Urothelium cell line (cell line): ENCODE measurements at regions not wholly inside any gene's neighbourhood (a gene's known extent, or its start where the extent isn't known, plus 50 kb on each side); places are given as distances from the start of the nearest gene placed in this dataset.

Source experiments
- DNase-seq: peaks from one replicate; pipeline ENCODE4 v3.0.0; 2011; ENCODE audit warnings: low spot score, mixed read lengths
- FAIRE-seq: peaks from 2 replicates; lab custom pipeline; 2011; peaks lifted over from hg19 to GRCh38; lab: Jason Lieb, UNC

DNA sequence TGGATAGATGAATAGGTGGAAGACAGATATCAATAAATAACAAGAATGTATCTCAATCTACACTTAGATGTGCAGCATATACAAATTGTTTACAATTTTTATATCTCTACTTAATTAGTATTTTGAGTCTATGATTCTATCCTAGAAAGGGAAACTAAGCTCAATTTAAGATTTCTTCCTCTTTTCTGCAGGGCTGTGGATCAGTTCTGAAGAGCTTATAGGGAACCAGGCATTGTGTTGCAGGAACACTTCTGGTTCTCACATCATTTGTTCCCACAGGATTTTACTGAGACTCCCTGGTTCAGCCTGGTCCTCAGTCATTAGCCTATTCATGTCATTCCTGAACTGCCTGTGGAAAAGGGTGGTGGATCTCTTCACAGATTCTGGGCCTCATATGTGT, 105.8 kb downstream of the TNFSF18 start:
- no peak for FAIRE-seq

DNA sequence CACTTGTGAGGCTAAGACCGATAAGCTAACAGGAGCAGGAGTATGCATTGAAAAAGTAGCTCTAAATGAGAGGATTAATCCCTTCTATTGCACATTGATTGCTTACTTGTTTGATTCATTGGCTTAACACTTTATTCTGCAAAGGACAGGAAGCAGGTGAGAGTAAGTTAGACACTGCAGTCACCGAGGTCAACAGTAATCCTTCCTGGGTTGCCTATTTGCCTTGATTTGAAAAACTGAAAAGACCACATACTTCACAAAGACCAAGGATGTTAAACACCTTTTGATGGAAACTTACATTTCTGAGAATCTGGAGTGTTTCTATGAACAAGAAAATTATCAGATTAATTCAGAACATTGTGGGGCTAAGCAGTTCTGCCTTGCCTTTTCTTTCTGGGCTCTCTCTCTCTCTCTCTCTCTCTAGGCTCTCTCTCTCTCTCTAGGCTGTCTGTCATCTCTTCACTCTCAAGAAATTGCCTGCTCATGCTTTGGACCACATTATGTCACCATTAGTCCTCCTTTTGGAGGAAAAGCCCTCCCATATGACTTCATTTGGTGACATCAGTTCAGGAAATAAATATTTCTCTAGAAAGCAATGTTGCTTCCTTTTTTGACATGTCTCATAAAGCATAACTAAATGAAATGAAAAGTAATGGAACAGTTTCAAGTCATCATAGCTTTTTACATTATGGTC, 103.8 kb downstream of the TNFSF18 start:
- DNase-seq (no peak), FAIRE-seq (no peak)

More for the DNA sequence above, 105.8 kb downstream of the TNFSF18 start:
- DNase-seq: no peak

DNA sequence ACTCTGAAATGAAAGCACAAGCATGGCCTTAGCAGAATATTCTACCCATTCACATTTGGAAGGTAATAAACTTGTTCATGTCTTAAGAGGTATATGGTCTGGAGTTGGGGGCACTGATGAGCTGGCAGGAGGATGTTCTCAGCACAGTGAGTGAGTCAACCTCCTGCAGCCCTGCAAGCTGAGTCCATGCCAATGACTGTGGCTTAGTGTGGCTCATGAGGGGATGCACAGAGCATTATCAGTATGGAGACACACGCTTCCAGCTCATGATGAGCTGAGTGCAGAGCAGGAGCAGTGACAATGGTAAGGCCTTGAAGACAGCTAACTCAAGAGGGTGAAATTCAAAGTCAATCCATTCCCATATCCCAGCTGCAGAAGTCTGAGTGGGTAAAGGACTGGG, 102.3 kb downstream of the TNFSF18 start:
- FAIRE-seq (peak; percentile 69), DNase-seq (peak; percentile 56)

DNA sequence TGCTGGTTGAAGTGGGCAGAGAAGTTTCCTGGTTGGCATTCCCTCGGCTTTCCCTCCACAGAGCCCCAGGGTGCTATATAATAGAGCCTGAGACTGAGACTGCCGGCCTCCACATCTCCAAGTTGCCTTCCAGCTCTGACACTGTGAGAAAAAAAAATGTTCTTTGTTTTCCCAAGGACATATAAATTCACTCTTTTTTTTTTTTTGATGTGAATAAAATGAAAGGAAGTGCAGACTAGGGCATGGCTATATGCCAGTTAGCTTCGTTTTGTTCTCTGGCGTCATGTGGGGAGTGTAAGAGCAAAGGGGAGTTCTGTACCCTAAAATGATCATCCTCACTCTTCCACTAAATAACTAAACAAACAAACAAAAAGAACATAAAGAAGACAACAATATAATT, 101.6 kb downstream of the TNFSF18 start:
- FAIRE-seq (no peak), DNase-seq (no peak)

DNA sequence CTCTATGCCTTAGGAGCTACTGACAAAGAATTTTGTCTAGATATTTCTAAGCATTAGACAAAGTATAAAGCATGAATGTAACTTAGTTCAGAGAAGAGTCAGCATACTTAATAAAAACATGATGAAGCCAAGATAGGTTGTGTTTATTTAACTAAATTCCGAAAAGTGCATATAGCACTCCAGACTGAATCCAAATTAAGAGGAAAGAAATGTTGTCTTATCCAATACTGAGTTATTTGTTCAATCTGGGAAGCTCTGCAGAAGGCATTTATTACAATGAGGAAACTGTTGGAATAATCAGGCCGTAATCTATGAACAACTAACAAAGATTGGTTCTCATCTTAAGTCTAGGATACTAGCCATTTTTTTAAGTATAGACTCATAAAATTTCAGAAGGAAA, 100.2 kb downstream of the TNFSF18 start:
- FAIRE-seq (no peak), DNase-seq (no peak)

DNA sequence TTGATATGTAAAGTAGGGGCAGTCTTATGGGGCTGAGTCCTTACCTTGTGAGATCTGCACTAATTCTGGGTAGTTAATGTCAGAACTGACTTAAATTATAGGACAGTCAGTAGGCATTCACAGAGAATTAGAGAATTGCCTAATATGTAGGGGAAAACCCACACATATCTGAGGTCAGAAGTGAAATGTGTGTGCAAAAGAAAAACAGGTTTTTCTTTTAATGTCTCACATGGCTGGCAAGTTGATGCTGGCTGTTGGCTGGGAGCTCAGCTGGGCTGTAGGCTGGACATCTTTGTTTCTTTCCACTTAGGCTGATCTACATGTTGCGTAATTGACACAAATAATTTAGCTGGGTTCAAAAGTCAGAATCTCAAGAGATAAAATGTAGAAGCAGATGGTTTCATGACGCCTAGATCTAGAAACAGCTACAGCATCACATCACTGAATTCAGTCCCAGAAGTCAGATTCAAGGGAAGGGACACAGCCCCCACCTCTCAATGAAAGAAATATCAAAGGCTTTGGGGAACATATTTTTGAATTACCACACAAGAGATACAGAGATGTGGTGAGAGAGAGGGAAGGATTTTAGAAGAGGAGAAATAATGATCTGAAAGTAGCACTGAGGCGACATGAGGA, 98.9 kb downstream of the TNFSF18 start:
- DNase-seq (no peak), FAIRE-seq (no peak)

DNA sequence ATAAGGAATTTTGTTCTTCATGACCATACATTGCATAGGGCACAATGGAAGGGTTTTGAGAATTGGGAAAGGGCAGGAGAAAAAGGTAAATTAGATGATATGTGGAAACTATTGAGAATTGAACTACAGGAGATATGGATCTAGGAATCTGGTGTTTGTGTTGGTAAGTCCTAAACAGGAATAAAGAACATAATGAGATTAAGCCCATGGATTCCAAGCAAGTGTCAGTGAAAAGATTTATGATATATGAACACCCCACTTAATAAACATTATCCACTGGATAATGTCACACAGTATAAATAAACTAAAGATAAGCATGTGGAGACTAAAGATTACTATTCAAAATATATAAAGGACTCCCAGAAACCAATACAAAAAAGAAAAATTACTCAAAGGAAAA, 98.2 kb downstream of the TNFSF18 start:
- FAIRE-seq (no peak), DNase-seq (no peak)

DNA sequence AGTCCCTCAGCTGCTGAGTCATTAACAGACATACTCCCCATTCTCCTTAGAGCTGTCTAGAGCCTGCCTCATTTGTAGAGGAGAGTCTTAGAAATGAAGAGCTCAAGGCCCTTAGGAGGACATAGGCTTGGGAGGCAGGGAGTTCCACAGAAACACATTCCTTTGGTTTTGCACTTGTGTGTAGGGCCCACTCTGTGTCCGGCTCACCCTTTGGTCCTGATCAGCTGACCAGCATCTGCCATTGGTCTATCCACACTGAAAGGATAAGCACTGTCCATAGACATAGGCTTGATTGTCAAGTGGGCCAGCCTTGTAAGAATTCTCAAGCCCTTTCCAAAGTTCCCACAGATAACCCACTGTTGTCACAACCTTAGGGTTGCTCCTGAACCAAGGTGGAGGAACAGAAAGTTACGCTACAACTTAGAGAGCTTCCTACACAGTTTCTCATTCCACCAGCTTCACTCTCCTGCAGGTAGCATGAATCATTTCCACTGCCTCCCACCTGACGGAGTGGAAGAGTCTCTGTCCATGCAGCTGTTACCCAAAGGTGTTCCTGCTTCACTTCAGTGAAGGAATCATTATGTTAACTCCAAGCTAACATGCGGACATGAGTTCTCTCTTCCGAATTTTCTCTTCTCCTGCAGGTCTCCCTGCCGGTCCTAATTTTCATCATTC, 96.1 kb downstream of the TNFSF18 start:
- DNase-seq (no peak), FAIRE-seq (no peak)

DNA sequence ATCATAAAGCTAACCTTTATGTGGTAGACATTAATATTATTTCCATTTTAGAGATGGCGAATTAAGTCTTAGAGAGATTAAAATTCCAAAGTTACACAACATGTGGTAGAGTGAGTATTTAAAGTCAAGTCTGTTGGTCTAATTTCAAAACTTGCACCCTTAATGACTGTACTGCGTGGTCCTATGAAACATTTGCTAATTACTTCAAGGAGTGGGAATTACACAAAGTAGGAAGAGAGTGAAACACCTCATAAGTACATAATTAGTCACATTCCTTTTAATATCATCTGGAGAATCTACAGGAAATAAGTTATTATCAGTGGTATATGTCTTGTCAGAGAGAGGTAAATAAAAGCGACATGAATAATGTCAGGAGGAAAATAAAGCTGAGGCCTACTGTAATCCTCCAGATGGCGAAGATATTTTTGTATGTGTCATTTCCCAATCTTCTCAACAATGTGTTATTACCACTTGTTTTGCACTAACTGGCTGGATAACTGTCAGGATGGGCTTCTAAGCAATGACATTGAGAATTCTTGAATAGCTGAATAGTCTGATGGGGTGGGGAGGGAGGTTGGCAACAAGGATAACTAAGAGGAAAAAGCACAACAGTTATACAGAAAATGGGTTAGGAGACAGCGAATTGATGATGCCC, 95.5 kb downstream of the TNFSF18 start:
- FAIRE-seq (no peak), DNase-seq (no peak)

DNA sequence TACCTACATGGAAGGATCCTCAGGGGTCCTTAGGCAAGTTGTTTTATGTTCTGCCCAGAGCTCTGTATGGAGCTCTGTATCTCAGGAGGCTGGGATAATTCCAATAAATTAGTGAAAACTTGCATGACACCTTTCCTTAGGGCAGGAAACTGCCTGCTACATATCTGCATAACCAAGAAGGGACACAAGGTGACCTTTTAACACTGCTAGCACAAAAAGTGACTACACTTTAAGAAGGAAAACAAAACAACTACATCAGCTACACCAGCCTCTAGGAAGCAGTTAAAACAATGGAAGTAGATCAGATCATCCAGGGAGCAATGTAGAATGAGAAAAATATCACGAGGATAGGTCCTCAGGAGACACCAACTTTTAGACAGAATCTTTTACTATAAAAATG, 93.9 kb downstream of the TNFSF18 start:
- DNase-seq (no peak), FAIRE-seq (no peak)

DNA sequence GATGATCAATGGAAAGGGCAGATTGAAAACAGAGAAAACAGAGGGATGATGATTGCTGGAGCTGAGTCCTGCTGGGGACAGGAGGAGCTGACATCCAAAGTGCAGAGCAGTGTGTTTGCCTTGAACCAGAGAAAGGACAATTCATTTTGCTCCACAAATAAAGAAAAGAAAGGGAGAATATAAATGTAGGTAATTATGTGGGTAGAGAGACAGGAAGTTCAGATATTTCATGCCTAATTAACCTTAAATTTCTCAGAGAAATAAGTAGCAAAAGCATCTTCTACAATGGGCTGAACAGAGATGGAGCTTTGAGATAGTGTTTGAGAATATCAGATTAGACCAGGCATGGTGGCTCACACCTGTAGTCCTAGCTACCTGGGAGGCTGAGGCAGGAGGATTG, 93.2 kb downstream of the TNFSF18 start:
- DNase-seq: no peak
- no peak for FAIRE-seq

DNA sequence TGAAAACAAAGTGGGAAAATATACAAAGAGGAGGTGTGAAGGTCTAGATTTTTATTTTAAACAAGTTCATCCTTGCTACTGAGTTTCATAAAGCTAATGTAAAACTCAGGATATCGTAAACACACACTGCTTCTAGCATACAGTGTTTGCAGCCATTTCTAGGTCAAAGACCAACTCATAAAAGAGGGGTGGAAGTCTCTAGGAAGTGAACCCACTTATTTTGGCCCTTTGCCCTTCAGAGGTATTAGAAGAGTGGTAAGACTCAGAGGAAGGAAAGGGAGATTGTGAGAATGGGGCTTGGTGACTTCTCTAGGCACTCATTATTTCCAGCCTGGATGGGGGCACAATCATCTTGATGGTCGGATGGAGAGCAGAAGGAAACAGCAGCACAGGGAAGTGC, 91.2 kb downstream of the TNFSF18 start:
- DNase-seq (no peak), FAIRE-seq (no peak)

DNA sequence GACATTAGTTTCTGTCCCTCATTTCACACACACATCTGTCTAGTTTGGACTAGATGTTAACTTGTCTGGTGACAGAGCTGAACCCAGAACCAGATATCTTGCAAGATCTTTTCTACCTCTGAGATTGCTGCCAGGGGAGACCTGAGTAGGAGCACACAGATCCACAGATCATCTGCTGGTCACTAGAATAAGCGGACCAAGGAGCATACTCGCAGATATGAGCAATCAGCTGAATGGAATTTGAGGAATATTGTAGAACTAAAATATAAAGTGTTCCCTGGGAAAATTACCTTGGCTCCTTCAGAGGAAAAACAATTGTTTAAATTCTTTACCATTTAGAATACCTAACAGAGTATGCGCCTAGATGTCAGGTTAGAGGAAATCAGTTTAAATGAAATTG, 90.7 kb downstream of the TNFSF18 start:
- no peak for DNase-seq
- FAIRE-seq: no peak

DNA sequence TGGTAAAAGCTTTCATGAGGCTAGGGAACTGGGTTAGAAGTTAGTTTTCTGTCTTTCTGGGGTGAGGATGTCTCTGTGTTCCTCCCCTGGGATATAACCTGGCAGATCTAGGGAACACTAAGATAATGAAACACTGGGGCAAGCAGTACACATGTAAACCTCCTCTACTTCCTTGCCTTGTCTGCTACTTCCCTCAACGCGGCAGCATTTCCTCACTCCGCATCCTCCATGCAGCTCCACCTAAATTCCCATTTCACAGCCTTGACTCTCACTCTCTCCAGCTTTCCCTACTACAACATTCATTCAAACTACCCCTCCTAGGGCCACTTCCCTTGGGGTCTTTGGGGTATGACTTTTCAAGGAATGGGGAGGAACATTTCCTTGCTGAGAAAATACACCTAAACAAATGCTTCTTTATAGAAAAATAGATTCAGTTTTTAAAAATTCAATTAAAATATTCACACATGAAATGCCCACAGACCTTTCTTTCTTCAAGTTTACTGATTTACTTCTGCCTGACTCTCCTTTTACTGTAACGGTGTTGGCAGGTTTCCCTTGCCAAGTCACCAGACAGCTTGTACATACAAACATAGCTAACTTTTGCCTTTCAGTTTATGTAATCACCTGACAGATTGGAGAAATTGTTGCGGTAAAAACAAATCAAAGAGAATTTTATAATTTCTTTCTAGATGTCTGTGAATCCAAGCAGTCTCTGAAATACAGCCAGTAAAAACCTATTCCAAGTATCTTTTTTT, 90.1 kb downstream of the TNFSF18 start:
- DNase-seq: no peak
- FAIRE-seq: no peak

DNA sequence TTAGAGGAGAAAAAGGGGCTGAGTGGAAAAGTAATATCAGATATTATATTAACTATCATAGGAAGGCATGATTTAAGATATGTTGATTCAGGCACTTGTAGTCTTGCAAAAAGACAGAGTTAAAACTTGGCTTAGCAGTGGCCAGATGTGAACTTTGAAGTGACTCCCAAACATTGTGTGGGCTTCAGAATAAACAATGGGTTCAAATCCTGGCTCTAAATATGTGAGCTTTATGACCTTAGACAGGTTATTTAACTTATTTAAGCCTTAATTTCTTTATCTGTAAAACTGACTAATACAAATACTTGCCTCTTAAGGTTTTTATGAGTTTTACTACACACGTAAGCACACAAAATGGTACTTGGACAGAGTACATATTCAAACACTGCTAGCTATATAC, 85.9 kb downstream of the TNFSF18 start:
- FAIRE-seq (no peak), DNase-seq (no peak)

DNA sequence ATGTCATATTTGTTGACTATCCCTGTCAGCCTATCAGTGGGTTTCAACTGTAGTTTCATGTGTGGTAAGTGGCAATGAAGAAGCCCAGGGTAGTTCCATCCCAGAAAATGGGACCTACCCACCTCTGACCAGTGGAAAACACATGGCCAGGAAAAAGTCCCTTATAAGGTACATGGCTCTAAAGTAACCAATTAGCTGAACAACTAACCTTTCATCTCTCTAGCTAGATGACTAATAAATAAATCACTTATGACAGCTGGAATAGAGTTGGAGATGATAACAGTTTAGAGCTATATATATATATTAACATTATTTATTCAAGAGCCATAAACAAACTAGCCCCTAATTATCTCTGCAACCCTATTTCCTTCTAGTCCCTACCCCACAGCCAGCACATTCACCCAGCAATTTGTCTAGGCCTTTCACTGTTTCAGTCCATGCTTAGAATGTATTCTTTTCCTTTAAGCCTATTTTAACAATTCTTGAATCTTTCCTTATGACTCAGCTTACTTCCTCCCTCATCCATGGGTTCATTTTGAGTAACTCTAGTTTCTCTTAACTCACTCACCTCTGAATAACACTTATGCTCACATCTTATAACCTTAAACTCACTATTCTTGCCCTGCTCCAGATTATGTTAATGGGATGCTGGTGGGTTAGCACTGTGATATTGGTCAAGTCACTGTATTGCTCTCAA, 83.7 kb downstream of the TNFSF18 start:
- FAIRE-seq: peak; percentile 67
- no peak for DNase-seq

DNA sequence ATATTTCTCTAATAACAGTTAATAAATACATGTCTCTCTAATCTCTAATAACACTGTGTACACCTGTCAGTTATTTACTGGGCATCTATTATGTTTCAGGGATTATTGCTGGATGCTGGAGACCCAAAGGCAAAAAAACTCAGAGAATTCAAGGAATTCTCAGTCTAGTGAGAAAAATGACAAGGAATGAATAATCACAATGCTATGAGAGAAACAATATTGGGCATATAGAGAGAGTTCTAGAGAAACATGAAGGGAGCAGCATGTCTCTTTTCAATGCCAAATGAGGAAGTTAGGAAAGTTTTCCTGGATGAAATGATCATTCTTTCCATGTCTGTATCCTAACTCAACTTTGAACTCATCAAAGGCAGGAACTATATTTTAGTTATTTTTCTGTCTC, 82.8 kb downstream of the TNFSF18 start:
- DNase-seq (no peak), FAIRE-seq (no peak)

DNA sequence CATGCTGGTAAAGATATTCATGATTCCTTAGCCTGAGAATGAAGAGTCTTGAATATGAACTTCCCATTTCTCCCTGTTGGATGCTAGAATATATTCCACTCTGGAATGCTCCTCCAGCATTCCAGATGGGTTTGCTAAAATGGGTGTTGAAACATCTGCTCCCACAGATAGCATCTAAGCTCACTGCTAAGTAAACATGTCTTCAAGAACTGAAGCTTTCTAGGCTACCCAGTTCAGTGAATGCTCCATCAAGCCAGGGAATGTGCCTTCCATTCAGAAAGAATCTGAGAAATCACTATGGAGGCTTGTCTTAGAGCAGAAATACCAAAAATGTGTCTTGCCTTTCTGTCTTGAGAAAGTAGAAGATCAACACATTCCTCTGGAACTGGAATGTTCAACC, 81.1 kb downstream of the TNFSF18 start:
- FAIRE-seq: no peak
- DNase-seq: no peak

DNA sequence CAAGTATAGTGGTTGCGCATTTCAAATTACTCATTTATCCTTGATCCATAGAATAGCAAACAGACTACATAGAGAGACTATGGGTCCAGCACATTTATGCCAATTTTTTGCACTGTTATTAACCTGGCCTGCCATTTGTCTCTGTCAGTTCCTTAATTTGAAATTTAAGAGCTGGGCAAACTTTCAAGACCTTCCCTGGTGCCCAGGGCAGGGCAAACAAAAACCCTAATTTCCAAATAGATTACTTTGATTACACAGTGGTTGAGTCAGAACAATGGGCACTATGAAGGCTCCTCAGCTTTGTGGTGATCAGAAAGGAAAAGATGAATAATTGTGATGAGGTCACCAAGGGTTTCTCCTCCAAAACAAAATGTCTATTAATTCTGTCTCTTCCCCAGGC, 80.6 kb downstream of the TNFSF18 start:
- DNase-seq (peak; percentile 54), FAIRE-seq (no peak)

DNA sequence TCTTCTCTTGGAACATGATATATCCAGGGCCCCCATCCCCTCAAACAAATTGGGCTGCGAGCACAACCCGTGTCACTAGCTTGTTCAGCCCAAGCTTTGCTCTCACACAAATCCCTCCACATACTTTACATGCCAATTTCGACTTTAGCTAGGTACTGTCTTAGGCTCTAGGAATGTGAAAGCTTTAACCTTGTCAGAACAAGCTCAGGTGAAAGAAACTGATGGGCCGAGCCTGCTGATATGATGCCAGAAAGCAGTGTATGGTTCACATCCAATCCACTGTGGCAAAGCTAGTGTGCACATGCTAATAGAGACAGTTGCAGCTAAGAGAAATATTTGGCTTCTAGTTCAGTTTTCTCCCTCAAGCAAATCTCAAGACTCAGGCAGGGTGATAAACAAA, 79.5 kb downstream of the TNFSF18 start:
- DNase-seq (no peak), FAIRE-seq (no peak)

DNA sequence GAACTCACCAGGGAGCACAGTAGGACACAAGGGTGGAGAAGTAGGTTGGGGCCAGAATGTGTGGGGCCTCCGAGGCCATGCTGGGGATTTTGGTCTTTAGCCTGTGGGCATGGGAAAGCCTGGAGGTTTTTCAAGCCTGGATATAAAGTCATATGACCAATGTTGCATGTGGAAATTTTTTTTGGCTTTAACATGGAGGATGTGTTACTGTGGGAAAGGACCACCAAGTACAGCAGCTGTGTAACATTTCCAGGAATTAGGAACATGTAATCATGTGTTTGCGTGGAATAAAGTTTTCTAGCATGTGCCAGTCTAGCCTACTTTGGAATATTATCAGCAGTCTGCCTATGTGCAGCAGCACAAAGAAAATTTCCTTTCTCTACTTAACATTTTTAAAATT, 78.5 kb downstream of the TNFSF18 start:
- DNase-seq (no peak), FAIRE-seq (no peak)
